OCI-LY1 (cell line): ENCODE measurements at regions not wholly inside any gene's neighbourhood (a gene's known extent, or its start where the extent isn't known, plus 50 kb on each side); places are given as distances from the start of the nearest gene placed in this dataset.

Experiments
- EZH2 ChIP-seq: fragments of 200-600 bp; sonication (generic), shearing (Covaris generic); IDR thresholded peaks from 2 replicates; pipeline ENCODE4 v1.8.0; 2017; ENCODE audit warnings: borderline replicate concordance, mixed run types, mild to moderate bottlenecking, antibody characterized with exemption, low read length, moderate library complexity, mixed read lengths
- TF ChIP-seq, protein P1 (sequence below): fragments of 200-600 bp; sonication (generic), shearing (Covaris generic); IDR thresholded peaks from 2 replicates; pipeline ENCODE4 v1.5.1; 2017; ENCODE audit warnings: mild to moderate bottlenecking, antibody characterized with exemption, low read length, moderate library complexity, mixed read lengths

DNA sequence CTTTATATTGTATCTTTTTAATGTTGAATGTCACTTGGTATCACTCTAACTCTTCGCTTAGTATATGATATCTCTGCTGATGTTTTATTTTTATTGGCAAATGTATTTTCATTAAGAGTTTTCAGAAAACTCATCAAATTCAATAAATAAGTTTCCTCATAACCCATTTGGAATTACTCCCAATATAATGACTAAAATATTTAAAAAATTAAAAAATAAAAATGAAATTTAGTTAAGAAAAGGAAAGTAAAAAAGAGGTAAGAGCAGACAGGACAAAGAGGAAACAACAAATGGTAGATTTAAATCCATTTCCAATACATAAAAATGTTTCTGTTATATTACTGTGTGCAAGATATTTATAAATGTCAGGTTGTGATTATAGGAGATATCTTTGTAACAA is 548.9 kb upstream of the SPRY2 start:
- TF ChIP-seq, protein P1, sequence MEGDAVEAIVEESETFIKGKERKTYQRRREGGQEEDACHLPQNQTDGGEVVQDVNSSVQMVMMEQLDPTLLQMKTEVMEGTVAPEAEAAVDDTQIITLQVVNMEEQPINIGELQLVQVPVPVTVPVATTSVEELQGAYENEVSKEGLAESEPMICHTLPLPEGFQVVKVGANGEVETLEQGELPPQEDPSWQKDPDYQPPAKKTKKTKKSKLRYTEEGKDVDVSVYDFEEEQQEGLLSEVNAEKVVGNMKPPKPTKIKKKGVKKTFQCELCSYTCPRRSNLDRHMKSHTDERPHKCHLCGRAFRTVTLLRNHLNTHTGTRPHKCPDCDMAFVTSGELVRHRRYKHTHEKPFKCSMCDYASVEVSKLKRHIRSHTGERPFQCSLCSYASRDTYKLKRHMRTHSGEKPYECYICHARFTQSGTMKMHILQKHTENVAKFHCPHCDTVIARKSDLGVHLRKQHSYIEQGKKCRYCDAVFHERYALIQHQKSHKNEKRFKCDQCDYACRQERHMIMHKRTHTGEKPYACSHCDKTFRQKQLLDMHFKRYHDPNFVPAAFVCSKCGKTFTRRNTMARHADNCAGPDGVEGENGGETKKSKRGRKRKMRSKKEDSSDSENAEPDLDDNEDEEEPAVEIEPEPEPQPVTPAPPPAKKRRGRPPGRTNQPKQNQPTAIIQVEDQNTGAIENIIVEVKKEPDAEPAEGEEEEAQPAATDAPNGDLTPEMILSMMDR = no peak
- no peak for TF ChIP-seq EZH2
